Suppressor macrophage treated with lipopolysaccharide for 4 hours (primary cell): ENCODE measurements at regions not wholly inside any gene's neighbourhood (a gene's known extent, or its start where the extent isn't known, plus 50 kb on each side); places are given as distances from the start of the nearest gene placed in this dataset.
"Not testable (repeated sequence)": the region's sequence is repeated elsewhere in the genome, so short reads cannot be mapped to it uniquely, and the experiment has no call there.

Experiments
- DNase-seq: peaks from one replicate; pipeline ENCODE4 v3.0.0-alpha.2; 2020

DNA sequence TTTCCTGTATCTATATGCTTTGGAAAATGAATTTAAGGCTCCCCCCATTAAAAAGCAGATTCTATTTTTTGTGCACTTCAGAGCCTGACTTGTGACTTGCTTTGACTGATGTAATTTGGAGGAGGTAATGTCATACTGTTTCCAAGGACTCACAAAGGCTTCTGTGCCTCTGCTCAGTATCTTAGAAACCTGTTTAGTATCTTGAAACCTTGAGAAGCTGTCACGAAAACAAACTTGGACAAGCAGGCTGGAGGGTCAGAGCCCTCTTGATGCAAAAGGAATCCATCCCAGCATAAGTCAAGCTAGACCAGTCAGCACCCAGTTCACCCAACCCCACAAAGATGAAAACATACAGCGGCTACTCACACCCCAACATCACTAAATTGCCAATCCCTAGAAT, 560.0 kb upstream of the PCDH7 start:
- no peak for DNase-seq

DNA sequence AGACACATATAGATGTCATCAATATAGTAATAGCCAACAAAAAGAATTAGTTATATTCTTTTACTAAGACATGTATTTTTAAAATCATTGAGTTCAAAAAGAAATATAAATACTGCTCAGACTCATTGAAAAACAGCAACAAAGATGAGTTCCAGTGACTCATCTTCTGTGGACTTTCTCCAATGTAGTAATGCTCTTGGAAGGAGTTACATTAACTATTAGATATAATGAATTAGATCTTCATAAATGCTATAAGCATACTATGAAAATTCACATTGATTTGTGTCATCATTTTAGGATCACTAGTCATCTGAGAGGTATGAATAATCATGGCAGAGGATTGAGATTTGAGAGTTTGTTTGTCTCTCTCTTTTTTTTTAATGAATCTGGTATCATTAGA, 547.8 kb upstream of the PCDH7 start:
- DNase-seq = no peak

DNA sequence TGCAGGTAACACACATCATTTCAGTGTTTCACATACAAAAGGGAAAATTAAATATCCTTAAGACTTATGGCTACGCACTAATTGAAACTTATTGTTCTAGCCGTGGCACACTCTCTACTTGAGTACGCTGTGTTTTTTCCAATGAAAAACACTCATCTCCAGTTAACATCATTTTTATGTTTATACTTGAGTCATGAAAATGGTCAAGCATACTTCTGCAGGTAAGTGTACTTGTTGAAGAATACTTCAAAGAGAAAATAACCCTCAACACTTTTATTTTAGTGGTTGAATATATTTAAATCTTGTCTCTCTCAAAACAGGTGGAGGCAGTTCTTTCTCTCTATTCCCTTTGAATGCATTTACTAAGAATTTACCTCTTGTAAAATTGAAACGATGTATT, 538.7 kb upstream of the PCDH7 start:
- no peak for DNase-seq

DNA sequence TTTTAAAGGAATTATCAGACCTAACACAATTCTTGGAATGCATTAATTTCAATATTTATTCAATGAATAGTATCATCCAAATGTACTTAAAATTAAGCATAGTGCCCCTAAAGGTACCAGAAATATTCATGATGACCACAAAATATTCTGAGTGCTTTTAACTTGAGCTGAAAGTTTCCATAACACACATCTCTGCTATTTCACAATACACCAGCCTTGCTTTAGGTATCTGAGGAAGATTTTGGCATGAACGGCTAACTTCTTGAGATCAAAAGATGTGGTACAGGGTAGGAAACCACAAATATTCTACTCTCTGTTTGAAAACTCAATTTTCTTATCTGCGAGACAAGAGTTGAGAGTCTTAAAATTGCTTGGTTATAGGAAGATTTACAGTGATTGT, 538.3 kb upstream of the PCDH7 start:
- DNase-seq = no peak

DNA sequence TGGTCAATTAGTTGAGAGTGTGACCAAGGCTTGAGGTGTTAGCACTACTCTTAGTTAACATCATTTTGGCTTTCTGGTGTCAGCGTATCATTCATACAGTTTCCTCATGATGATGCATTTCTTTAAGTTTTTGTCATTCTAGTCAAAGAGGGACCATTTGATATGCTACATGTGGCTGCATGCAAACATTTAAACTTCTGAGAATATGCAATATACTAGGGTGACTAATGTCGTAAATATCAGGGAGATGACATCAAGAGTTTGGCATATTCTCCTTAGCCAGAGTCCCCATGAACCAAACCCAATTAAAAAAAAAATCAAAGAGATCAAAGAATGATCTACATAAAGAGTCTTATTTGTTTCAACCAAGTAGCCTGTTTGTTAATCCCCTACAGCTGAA, 537.4 kb upstream of the PCDH7 start:
- no peak for DNase-seq

DNA sequence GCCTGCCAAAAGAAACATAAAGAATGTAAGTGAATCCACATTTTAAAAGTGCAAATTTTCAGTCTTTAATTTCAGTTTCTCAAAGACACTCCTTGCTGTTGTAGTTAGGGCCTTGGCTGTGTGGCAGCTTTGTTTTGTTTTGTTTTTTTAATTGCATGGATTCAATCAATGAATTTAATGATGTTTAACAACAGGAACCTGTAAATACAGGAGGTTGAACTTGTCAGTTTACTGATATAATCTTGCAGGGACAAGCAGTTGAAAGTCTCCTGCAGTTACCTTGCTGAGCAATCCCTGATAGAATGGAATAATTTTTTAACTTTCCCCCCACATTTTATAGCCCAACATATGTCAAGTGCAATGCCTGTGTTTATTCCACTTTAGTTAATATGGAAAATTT, 528.3 kb upstream of the PCDH7 start:
- DNase-seq = no peak

DNA sequence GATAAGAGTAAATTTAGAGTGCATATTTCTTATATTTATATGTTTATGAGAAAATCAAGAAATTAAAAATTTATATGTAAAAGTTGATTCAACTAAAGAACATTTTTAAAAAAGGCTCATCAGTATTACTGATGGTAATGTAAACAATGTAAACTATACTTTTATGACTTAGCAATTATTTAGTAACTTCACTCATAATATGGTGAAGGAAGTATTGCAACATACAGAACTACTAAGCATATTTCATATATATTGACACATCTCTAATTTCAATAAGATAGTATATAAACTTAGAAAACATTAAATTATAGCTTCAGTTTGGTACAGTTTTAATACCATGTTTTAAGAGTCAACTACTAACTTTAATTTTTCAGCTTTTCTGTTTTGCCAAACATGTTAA, 512.8 kb upstream of the PCDH7 start:
- DNase-seq = no peak

DNA sequence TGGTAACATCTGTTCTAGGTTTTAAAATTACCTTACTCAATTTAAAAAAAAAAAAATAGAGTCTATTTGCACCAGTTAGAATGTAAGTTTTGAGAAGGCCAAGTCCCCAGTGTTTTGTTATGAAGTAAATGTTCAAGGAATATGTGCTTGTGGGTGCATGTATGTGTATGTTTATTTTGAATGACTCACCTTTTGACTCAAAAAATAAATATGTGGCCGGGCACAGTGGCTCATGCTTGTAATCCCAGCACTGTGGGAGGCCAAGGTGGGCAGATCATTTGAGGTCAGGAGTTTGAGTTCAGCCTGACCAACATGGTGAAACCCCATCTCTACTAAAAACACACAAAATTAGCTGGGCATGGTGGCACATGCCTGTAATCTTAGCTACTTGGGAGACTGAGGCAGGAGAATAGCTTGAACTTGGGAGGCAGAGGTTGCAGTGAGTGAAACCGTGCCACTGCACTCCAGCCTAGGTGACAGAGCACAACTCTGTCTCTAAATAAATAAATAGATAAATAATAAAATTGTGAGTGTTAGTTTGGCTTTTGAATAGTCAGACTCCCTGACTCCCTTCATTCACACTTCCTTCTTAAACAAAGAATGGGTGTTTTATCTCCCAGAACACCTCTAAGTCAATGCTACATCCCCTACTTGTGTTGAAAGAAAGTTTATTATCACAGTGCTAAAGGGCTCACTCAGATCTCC, 511.3 kb upstream of the PCDH7 start:
- DNase-seq = no peak

DNA sequence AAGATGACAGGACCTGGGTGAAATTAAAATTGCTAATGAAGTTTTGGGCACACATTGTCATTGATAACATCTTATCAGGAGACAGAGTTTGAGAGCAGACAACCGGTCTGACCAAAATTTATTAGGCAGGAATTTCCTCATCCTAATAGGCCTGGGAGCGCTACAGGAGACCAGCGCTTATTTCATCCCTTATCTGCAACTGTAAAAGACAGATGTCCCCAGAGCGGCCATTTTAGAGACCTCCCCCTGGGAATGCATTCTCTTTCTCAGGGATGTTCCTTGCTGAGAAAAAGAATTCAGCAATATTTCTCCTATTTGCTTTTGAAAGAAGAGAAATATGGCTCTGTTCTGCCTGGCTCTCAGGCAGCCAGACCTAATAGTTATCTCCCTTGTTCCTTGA, 504.2 kb upstream of the PCDH7 start:
- DNase-seq = not testable (repeated sequence)

DNA sequence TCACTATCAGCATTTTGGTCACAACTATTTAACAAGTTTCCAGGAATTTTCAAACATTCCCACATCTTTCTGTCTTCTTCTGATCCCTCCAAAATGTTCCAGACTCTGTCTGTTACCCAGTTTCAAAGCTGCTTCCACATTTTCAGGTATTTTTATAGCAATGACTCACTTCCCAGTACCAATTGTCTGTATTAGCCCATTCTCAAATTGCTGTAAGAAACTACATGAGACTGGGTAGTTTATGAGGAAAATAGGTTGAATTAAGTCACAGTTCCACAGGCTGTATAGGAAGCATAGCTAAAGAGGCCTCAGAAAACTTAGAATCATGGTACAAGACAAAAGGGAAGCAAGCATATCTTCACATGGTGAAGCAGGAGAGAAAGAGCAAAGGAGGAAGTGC, 475.0 kb upstream of the PCDH7 start:
- DNase-seq = no peak

DNA sequence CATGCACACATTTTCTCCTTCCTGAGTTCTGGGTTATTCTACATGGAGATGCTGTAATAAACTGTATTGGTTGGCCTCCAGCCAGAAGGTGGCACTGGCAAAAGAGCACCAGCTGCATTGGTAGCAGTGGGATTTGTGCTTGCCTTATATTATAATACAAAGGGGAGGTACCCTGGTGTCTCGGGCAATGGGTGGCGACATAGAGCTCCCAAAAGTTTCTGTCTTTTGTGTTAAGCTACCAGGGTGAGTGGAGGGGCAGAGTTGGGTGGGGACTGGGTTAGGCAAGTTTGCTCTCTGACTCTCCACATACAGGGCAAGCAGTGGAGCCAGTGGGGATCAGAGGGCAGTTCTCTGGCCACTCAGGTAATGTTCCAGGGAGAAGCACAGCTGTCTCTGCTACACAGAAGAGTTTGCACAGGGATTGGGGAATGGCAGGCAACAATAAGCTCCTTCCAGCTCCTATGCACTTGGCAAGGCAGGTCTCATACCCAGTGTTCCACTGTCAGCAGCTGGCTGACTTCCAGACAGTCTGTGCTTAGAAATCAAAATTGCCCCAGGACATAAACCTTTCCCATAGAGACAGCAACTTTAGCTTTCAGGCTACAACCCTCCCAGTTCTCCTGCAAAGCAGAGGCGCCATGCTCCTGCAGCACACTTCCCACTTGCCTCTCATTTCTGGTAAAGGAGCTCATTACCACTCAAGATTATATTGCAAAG, 463.9 kb upstream of the PCDH7 start:
- DNase-seq = no peak

DNA sequence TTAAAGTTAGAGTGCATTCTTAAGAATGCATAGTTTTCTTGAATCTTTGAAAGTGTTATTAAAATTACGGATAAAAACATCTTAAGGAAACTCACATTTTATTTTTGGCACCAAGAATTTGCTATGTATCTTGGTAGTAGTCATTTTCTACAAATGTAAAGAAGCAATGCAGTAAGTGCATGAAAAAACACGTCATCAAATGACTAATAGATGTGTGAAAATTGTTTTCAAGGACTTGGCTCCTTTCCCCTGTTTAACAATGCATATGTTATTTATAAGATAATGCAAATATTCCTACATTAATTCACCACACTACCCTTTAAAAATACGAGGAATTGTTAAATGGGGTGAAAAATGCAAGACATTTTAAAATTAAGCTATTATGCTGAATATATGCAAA, 461.2 kb upstream of the PCDH7 start:
- DNase-seq = no peak

DNA sequence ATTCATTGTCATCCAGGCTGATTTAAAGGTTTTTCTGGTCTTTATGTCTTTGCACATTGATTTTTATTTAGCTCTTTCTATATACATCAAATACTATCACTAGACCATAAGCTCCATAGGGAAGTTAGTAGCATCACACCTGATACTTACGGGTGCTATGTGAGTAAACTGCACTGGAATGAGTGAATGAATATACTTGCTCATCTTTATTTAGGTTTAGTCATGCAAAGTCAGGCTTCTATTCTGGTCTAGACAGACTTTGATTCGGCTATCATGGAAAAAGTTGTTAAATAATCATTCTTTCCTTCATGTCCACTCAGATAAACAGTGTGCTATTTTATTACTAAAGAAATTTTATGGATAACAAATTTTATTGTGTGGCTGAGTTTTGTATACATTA, 457.8 kb upstream of the PCDH7 start:
- DNase-seq = no peak

DNA sequence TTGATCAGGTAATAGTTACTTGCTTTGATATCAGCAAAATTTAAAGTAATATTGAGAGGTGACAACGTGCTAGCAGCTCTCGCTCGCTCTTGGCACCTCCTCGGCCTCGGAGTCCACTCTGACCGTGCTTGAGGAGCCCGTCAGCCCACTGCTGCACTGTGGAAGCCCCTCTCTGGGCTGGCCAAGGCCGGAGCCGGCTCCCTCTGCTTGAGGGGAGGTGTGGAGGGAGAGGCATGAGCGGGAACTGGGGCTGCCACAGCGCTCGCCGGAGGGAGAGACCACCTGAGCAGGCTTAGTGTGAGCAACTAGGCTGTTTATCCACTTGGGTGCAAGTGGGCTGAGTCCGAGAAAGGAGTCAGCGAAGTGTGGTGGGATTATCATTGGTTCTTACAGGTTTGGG, 455.7 kb upstream of the PCDH7 start:
- no peak for DNase-seq

DNA sequence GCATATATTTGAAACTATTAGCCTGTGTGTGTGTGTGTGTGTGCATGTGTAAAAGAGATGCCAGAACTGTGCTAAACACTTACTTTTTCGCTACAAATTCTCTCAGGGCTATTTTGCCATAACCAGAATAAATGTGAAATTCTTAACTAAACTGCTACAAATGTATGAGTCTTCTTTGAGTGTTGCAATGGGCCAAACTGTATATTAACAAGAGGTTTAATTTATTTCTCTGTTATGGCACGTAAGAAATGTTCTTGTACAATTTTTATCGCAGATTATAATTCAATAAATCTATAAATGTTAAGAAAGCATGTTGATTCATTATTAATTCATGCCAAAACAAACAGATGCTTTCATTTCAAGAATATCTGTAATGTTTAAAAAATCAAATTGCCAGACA, 454.5 kb upstream of the PCDH7 start:
- no peak for DNase-seq

DNA sequence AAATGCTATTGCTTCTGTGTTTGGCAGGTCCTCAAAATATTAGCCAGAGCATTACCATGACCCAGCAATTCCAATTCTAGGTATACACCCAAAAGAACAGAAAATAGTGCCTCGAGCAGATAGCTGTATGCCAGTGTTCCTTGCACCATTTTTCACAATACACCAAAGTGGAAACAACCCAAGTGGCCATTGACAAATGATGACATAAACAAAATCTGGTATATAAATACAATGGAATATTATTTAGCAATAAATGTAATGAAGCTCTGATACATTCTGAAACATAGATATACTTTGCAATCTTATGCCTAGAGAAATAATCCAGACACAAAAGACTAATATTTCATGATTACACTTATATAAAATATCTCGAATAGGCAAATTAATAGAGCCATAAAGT, 451.8 kb upstream of the PCDH7 start:
- DNase-seq = no peak

DNA sequence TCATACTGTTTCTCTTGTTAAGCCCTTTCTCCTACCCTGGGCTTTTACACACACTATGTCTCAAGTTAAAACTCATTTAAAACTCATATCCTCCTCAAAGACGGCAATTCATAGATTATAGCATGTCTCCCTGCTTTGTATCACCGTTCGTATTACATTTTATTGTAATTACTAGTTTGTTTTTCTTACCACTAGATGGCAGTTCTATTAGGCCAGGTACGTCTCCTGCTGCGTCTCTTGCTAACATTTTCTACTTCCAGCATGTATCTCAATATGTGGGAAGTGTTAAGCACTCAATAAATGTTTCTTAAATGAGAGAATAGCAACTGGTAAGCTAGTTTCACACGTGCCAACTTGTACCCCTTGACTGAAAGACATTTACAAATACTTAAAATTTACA, 450.3 kb upstream of the PCDH7 start:
- no peak for DNase-seq

DNA sequence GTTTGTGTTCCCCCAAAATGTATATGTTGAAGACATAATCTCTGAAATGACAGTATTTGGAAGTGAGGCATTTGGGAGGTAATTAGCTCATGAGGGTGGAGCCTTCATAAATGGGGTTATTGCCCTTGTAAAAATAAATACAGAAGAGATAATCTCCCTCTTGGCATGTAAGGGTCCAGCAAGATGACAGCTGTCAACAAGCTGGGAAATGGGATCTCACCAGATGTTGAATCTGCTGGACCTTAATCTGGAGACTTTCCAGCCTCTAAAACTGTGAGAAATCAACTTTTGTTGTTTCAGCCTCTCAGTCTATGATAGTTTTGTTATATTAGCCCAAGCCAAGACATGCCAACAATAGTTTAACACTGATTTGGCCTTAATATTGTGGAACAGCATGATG, 438.2 kb upstream of the PCDH7 start:
- DNase-seq = no peak

DNA sequence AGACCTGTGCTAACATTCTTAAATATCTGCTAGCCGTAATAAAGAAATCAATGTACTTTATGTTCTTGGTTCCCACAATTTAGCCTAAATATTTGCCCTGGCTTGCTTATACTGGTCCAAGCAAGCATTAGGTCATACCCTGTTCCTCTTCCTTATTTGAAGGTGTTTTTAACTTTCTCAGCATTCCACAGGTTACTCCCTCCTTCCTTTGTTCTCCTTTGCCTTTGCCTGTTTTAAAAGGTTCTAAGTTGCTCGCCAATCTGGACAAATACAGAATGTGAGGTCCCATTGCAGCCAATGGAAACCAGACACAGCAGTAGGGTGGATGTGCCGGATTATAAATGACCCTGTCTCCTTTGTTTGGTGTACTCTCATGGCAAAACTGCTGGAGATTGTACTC, 436.8 kb upstream of the PCDH7 start:
- DNase-seq = no peak

DNA sequence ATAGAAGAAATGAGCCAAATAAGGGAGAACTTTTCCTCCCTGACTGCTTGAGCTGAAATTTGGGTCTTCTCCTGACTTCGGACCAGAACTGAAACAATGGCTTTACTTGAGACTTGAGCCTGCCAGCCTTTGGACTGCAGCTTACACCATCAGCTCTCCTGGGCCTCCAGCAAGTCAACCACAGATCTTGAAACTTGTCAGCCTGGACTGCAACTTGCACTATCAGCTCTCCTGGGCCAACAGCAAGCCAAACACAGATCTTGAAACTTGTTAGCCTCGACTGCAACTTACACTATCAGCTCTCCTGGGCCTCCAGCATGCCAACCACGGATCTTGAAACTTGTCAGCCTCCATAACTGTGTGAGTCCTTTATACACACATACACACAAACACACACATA, 425.9 kb upstream of the PCDH7 start:
- DNase-seq = no peak

DNA sequence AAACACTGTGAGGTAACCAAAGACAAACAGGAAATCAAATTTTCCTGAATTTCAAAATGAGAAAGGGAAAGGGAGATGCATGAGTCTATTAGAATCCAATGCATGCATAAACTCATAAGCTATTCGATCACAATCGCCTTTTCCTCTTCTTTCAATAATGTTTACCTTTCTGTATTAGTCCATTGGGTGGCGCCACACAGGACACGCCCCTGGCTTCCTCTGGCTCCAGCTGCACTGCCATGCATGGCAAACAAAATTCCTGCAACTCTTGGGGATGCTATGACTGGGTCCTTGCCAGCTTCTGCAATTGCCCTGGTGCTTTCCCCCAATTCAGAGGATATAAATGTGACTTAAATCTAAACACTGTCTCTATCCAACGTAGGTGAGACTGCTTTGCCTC, 424.5 kb upstream of the PCDH7 start:
- DNase-seq = no peak

DNA sequence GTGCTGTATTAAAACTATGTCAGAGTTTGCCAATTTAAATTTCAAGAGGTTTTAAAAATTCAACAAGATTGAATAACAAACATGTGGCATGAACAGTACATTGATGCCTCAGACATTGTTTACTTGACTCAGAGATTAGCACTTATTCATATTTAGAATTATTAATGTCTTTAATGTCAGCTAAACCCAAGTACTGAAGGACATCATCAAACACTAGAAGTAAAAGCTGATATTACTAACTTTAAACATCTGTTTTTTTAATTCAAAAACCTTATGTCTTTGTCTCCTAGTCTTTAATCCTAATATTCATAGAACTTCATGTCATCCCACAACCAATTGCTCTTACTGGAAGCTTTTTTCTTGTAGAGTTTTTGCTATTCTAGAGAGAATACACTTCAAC, 406.2 kb upstream of the PCDH7 start:
- no peak for DNase-seq

DNA sequence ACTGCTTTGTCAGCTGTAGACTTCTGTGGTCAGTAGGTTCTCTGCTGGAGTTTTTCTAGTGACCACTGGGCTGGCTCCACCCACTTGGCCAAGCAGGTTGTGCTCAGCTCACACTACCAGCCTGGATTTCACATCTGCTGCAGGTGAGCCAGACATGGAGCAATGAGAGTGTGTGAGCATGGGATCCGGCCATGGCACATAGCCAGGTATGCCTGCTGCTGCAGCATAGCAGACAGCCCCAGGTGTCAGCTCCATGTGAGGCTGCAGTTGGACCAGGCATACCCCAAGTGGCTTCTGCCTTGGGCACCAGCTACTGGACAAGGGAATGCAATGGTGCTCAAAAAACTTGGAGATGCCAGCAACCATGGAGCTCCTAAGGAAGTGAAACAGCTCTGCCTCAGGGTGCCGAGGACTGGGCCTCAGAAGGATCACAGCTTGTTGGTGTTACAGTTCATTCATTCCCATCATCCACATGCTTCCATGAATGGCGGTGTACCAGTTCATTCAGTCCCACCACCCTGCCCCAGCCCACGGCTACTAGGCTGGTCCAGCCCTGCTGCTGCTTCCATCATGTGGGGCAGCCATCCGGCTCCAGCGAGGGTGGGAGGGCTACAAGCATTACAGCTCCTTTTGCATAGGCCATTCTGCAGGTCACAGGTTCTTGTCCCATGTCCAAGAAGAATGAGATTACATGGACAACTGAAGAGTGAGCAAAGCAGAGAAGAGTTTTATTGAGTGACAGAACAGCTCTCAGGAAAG, 389.1 kb upstream of the PCDH7 start:
- no peak for DNase-seq

DNA sequence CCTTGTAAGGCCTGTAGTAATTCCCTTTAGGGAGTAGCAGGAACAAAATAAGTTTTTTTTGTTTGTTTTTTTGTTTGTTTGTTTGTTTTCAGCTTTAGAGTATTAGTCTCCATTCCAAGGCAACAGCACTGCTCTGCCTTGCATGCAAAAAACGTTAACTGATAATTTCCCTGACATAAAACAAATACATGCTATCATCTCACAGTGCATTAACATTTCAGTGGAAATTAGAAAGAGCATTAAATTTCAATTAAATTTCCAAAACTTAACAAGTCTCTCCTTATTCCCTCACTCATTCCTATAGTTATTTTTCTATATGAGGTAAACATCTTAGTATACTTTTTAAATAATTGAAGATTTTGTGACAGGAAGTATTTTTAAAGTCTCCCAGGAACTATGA, 378.4 kb upstream of the PCDH7 start:
- no peak for DNase-seq
